DMS 273 treated with DMSO at 0.1 percent for 48 hours (cell line): ENCODE measurements at regions not wholly inside any gene's neighbourhood (a gene's known extent, or its start where the extent isn't known, plus 50 kb on each side); places are given as distances from the start of the nearest gene placed in this dataset.
"Not testable (repeated sequence)": the region's sequence is repeated elsewhere in the genome, so short reads cannot be mapped to it uniquely, and the experiment has no call there.

Experiments used
- DNase-seq: peaks from one replicate; lab custom pipeline; 2025; lab: John Stamatoyannopoulos, UW

DNA sequence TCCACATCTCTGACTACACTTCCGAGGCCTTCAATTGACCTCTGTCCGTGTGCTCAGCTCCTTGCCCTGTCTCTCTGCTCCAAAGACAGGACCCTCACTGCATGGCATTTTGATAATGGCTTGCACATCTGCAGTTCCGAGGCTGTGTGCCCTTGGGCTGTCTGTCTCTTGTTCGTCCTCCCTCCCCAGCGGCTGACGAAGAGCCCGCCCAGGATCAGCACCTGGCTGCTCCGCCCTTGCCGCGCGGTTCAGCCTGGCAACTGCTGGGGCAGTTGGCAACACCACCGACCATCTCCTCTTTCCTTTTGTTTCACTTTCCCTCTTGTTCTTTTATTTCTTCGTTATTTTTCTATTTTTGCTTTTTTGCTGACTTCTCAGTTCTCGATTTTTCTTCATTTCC is 270.4 kb downstream of the TEX29 start:
- DNase-seq = no peak

DNA sequence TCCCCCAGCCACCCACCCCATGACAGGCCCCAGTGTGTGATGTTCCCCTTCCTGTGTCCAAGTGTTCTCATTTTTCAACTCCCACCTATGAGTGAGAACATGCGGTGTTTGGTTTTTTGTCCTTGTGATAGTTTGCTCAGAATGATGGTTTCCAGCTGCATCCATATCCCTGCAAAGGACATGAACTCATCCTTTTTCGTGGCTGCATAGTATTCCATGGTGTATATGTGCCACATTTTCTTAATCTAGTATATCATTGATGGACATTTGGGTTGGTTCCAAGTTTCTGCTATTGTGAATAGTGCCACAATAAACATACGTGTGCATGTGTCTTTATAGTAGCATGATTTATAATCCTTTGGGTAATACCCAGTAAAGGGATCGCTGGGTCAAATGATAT is 273.0 kb downstream of the TEX29 start:
- DNase-seq = not testable (repeated sequence)

GRCh38 chr13:111594606-111595005 is 274.2 kb downstream of the TEX29 start:
- DNase-seq = no peak

GRCh38 chr13:111595276-111595675 is 274.8 kb downstream of the TEX29 start:
- DNase-seq = no peak

DNA sequence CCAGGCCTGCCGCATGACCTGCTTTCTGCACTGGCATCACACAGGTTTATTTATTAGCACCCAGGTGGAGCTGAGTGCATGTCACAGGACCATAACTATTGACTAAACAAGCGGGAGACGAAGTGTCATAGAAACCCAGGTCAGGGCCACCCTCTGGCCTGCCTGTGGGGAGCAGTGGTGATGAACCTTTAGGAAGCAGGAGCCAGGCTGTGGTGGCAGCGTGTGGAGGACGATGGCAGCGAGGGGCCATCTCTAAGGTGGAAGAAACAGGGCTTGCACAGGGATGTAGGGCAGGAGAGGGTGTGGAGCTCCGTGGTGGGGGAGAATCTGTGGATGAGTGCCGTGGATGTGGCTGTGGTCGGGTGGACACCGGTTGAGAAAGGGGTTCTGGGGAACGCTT is 275.3 kb downstream of the TEX29 start:
- no peak for DNase-seq

GRCh38 chr13:111597191-111597611 is 276.8 kb downstream of the TEX29 start:
- no peak for DNase-seq

DNA sequence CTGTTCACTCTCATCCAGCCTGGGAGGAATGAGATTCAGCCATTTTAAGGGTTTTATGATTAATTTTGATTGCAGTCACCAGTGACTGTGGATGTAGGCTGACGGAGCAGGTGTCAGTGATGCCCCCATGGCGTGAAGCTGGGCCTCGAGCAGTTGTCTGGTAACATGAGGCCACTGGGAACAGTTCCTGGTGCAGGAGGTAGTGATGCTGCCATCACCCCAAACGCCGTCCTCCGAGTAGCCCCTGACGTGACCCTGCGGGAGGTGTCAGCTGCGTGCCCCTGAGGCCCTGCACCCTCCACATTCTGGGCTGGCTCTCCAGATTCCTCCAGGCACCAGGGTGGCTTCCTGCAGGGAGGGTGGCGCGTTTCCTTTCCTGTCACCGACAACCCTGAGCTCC is 277.2 kb downstream of the TEX29 start:
- DNase-seq = no peak

DNA sequence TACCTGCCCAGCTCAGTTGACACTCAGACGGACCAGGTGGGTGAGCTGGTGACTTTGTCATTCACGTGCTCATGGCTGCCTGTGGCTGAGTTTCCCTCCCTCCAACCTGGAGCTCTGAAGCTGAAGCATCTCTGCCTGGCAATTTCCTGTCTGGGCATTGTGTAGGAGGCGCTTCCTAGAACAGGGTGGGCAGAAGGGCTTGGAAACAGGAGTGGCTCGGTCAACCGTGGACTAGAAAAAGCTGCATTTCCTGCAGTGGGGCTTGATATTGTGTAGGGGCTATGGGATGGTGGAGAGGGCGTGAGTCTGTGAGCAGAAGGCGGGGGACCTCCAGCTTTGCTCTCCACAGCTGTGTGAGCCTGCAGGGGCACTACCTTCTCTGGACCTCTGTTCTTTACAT is 278.3 kb downstream of the TEX29 start:
- DNase-seq = no peak

DNA sequence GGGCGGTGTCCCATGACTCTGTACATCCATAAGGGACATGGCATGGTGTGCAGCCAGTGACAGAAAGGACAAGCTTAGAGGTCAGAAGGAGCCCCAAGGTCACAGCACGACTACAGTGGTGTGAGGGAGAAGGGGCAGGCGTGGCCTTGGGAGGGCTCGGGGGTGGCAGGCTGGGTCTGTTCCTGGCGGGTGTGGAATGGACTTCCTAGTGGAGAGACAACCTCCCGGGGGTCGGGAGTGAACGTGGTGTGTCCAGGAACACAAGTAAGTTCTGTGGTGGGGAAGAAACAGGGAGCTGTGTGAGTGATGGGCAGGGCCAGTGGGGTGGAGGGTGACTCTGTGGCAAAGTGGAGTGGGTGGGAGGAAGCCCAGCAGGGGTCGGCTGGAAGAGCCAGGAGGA is 279.3 kb downstream of the TEX29 start:
- DNase-seq = no peak

DNA sequence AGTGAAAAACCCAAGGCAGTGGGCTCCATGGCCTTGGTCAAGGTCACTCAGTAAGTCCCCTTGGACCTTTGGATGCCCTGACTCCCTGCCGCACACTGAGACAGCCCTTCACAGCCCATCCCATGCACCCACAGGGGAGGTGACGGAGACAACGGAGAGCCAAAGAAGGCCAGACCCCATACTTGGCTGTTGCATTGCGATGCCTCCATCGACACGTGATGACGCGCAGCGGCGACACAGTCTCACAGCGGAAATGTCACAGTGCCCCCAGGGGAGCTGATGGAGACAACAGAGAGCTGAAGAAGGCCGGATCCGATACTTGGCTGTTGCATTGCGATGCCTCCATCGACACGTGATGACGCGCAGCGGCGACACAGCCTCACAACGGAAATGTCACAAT is 282.4 kb downstream of the TEX29 start:
- DNase-seq = no peak

DNA sequence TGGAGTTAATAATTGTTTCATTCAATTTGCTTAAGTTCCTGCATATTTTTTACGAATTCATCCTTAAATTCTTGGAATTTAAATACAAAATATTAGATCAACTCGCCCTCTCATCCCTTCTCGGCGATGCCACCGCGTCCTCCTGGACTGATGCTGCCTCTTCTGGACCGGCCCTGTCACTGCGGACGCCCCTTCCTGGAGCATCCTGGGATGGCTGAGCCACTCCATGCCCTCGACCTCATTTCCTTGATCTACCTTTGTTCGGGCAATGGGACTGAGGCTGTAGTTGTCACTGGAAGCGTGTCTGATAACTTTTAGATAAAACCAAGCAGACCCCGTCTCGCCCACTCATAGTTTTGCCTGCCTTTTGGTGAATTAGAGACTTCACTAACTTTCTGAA is 283.7 kb downstream of the TEX29 start:
- DNase-seq = no peak

DNA sequence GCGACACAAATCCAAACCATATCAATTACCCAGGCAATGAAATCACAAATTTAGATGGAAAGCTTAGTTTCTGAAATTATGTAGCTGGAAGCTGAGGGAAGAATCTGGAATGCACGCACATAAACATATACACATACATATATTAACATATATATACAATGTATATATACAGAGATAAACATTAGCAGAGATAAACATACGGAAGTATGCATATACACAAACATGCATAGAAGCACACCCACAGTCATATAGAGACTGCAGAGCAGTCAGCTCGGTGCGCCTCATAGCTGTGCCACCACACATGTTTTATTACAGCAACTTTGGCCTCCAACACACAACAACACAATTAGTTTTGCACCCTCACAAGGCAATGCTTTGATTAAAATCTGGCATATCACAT is 288.1 kb downstream of the TEX29 start:
- DNase-seq = no peak

GRCh38 chr13:111609631-111610030 is 289.2 kb downstream of the TEX29 start:
- no peak for DNase-seq

DNA sequence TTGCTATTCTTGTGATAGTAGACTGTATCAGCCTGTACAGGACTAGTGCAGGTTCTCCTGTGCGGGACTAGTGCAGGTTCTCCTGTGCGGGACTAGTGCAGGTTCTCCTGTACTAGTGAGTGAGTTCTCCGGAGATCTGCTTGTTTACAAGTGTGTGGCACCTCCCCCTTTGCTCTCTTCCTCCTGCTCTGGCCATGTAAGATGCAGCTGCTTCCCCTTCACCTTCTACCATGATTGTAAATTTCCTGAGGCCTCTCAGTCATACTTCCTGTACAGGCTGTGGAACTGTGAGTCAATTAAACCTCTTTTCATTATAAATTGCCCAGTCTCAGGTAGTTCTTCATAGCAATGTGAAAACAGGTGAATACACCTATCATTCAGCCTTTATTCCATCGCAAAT is 289.6 kb downstream of the TEX29 start:
- no peak for DNase-seq

DNA sequence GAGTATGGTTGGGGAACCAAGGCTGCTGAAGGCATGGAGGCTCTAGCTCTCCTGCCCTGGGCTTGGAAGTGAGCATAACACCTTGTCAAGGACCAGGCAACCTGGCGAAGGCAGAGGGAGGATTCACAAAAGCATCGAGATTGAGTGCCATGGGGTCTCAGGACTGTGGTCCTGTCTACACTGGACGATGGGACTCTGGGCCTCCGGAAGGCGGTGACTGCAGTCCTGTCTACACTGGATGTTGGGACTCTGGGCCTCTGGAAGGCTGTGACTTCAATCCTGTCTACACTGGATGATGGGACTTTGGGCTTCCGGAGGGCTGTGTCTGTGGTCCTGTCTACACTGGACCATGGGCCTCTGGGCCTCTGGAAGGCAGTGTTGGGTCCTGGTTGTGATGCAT is 290.4 kb downstream of the TEX29 start:
- no peak for DNase-seq

- DNase-seq = no peak
These were observed 291.2 kb downstream of the TEX29 start for GRCh38 chr13:111611651-111612050.

DNA sequence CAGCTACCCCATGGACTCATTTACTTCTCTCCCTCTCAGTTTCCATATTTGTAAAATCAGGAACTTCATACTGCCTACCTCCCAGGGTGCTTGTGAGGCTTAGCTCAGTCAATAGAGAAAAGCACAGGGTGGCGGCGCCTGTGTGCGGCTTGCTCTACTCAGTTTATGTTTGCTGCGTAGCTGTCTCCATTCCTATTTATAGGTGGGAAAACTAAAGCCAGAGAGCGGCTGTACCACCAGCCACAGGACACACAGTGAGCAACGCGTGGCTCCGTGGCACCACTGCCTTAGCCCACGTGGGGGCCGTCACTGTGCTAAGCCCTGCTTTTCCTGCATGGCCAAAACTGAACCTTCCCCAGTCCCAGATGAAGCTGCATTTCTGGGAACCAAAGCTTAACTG is 292.4 kb downstream of the TEX29 start:
- DNase-seq = no peak

GRCh38 chr13:111614009-111614408 is 293.6 kb downstream of the TEX29 start:
- no peak for DNase-seq

GRCh38 chr13:111614613-111615012 is 294.2 kb downstream of the TEX29 start:
- DNase-seq = no peak

DNA sequence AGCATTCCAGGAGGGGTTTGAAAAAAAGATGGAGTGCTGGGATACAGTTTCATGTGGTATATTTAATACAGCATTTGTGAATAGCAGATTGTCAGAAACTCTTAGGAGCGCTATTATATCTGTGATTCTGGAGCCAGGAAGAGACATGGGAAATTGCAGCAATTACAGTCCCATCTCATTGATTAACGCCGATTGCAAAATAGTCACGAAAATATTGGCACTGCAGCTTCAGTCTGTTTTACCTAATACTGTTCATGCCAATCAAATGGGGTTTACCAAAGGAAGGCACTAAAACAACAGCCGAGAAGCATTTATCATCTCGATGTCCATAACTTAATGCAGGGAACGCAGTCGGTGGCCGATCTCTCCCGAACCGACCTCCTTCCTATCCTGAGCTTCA is 295.8 kb downstream of the TEX29 start:
- DNase-seq = no peak

DNA sequence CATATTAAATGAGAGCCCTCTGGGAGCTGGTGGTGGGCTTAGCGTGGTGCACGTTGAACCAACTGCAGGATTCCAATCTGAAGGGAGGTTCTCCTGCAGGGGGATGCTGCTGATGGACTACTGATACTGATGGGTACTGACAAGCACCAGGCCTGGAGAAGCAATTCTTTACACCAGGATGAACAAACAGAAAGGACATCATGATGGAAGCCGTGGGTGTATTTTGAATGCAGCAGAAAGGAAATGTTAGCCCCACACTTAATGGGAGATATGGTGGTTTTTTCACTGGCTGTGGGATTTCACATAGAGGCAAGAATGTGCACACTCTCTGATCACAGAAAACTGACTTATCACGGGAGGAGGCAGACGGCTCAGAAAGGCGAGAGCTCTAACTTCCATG is 299.7 kb downstream of the TEX29 start:
- no peak for DNase-seq

- no peak for DNase-seq
These were observed 300.1 kb downstream of the TEX29 start for GRCh38 chr13:111620586-111620985.

GRCh38 chr13:111621164-111621563 is 300.7 kb downstream of the TEX29 start:
- no peak for DNase-seq

GRCh38 chr13:111622051-111622531 is 301.6 kb downstream of the TEX29 start:
- no peak for DNase-seq

- DNase-seq = no peak
These were observed 302.8 kb downstream of the TEX29 start for GRCh38 chr13:111623208-111623607.
